Natural killer cell (primary cell): ENCODE measurements at regions not wholly inside any gene's neighbourhood (a gene's known extent, or its start where the extent isn't known, plus 50 kb on each side); places are given as distances from the start of the nearest gene placed in this dataset.
"Not testable (repeated sequence)": the region's sequence is repeated elsewhere in the genome, so short reads cannot be mapped to it uniquely, and the experiment has no call there.

Source experiments
- ATAC-seq, 3 donors: fragments of 150-1000 bp in 2 of 3; fragments of 200-7000 bp in 1 of 3; cut with Tn5 transposase; 1 replicate in 1 of 3; 2 replicates in 2 of 3; pipeline ENCODE4 v1.10.0; 2021; ENCODE audit warnings: mild to moderate bottlenecking in 2 of 3, moderate library complexity in 2 of 3
- DNase-seq, 2 donors: peaks; one replicate each; pipeline versions ENCODE4 v3.0.0 to v3.0.0-alpha.2; 2013 to 2021; ENCODE audit warnings: mixed read lengths in 1 of 2
- H3K27ac ChIP-seq: one replicate; pipeline ENCODE4 v1.5.1; 2013; ENCODE audit warnings: mild to moderate bottlenecking, low read length
- H3K27me3 ChIP-seq: one replicate; pipeline ENCODE4 v1.6.1; 2013; ENCODE audit warnings: low read length; ENCODE audit not compliant: control insufficient read depth, insufficient read depth
- H3K36me3 ChIP-seq: one replicate; pipeline ENCODE4 v1.6.1; 2013; ENCODE audit warnings: low read length; ENCODE audit not compliant: control insufficient read depth, insufficient read depth
- H3K4me1 ChIP-seq: one replicate; pipeline ENCODE4 v1.6.1; 2013; ENCODE audit warnings: low read length; ENCODE audit not compliant: control insufficient read depth, insufficient read depth
- H3K4me3 ChIP-seq: one replicate; pipeline ENCODE4 v1.5.1; 2013; ENCODE audit warnings: low read length
- H3K9me3 ChIP-seq: one replicate; pipeline ENCODE4 v1.6.1; 2013; ENCODE audit warnings: low read length; ENCODE audit not compliant: control insufficient read depth, insufficient read depth
- H3K27ac Mint-ChIP-seq, 2 donors: one replicate each; pipeline ENCODE4 v1.8.0; 2022; ENCODE audit warnings: mild to moderate bottlenecking in 2 of 2, mixed read lengths in 2 of 2, moderate library complexity in 1 of 2
- H3K27me3 Mint-ChIP-seq, 2 donors: one replicate each; pipeline ENCODE4 v1.8.0; 2022; ENCODE audit warnings: low read depth in 2 of 2, mixed read lengths in 2 of 2
- H3K36me3 Mint-ChIP-seq: one replicate; pipeline ENCODE4 v1.8.0; 2022; ENCODE audit warnings: mixed read lengths
- H3K4me1 Mint-ChIP-seq, 2 donors: one replicate each; pipeline ENCODE4 v1.8.0; 2022; ENCODE audit warnings: mixed read lengths in 2 of 2
- H3K4me3 Mint-ChIP-seq: one replicate; pipeline ENCODE4 v1.8.0; 2022; ENCODE audit warnings: mild to moderate bottlenecking, moderate library complexity, mixed read lengths
- H3K9me3 Mint-ChIP-seq, 2 donors: one replicate each; pipeline ENCODE4 v1.8.0; 2022; ENCODE audit warnings: mixed read lengths in 2 of 2
- WGBS: methylation state at CpG from one replicate; pipeline ENCODE4 v1.1.7; 2013; ENCODE audit warnings: missing lambda C conversion rate; ENCODE audit not compliant: insufficient coverage; 5-methylcytosine and 5-hydroxymethylcytosine counted together
- intact Hi-C: fragments of 100-400 bp; cut with micrococcal nuclease; formaldehyde crosslinking; loops from one replicate; pipeline ENCODE4 v1.14.2; 2022
- TF ChIP-seq, protein P1 (sequence below): fragments of 200-600 bp; IDR thresholded peaks from one replicate; pipeline ENCODE4 v1.8.0; 2022; ENCODE audit warnings: antibody characterized with exemption

DNA sequence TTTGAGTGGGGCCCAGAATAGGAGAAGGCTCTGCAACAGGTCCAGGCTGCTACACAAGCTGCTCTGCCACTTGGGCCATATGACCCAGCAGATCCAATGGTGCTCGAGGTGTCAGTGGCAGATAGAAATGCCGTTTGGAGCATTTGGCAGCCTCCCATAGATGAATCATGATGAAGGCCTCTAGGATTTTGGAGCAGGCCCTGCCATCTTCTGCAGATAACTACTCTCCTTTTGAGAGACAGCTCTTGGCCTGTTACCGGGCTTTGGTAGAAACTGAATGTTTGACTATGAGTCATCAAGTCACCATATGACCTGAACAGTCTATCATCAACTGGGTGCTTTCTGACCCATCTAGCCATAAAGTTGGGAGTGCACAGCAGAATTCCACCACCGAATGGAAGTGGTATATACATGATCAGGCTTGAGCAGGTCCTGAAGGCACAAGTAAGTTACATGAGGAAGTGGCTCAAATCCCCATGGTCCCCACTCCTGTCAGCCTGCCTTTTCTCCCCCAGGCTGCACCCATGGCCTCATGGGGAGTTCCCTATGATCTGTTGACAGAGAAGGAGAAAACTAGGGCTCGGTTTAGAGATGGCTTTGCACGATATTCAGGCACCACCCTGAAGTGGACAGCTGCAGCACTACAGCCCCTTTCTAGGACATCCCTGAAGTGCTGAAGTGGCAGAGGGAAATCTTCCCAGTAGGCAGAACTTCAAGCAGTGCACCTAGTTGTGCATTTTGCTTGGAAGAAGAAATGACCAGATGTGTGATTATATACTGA lies 971.4 kb downstream of the MCTP2 start:
- Mint-ChIP-seq H3K27me3 (peaks cover 3 to 7% of the 10 kb centered on the region in 2 donors), H3K27ac (no peak overlapping the region), H3K36me3 (no peaks in the 10 kb centered on the region), H3K4me1 (no peaks in the 10 kb centered on the region), H3K9me3 (peaks cover 2 to 10% of the 10 kb centered on the region in 2 donors), H3K4me3 (no peak overlapping the region)
- no peaks in the 10 kb centered on the region for H3K36me3 ChIP-seq
- H3K9me3 ChIP-seq: no peaks in the 10 kb centered on the region
- H3K4me1 ChIP-seq: no peaks in the 10 kb centered on the region
- no peaks in the 10 kb centered on the region for H3K27me3 ChIP-seq
- DNase-seq (no peak), ATAC-seq (no peak)
- 85% methylated on average over 6 of the region's 6 CpGs for WGBS
- H3K4me3 ChIP-seq: no peak overlapping the region
- intact Hi-C loops: no loop called here
- no peak overlapping the region for H3K27ac ChIP-seq
- TF ChIP-seq, protein P1, sequence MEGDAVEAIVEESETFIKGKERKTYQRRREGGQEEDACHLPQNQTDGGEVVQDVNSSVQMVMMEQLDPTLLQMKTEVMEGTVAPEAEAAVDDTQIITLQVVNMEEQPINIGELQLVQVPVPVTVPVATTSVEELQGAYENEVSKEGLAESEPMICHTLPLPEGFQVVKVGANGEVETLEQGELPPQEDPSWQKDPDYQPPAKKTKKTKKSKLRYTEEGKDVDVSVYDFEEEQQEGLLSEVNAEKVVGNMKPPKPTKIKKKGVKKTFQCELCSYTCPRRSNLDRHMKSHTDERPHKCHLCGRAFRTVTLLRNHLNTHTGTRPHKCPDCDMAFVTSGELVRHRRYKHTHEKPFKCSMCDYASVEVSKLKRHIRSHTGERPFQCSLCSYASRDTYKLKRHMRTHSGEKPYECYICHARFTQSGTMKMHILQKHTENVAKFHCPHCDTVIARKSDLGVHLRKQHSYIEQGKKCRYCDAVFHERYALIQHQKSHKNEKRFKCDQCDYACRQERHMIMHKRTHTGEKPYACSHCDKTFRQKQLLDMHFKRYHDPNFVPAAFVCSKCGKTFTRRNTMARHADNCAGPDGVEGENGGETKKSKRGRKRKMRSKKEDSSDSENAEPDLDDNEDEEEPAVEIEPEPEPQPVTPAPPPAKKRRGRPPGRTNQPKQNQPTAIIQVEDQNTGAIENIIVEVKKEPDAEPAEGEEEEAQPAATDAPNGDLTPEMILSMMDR: no peak

DNA sequence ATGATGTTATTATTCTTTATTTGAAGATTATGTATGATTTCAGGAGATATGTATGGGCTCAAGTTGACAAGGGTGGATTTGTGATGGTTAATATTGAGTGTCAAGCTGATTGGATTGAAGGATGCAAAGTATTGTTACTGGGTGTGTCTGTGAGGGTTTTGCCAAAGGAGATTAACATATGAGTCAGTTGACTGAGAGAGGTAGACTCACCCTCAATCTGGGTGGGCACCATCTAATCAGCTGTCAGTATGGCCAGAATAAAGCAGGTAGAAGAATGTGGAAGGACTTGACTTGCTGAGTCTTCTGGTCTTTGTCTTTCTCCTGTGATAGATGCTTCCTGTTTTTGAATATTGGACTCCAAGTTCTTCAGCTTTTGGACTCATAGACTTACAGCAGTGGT lies 973.7 kb downstream of the MCTP2 start:
- Mint-ChIP-seq H3K4me1 (no peaks in the 10 kb centered on the region), H3K27ac (no peak overlapping the region), H3K27me3 (peaks cover 0 to 7% of the 10 kb centered on the region in 2 donors), H3K36me3 (no peaks in the 10 kb centered on the region), H3K9me3 (peaks cover 2 to 9% of the 10 kb centered on the region in 2 donors), H3K4me3 (no peak overlapping the region)
- ATAC-seq (no peak), DNase-seq (no peak)
- Histone ChIP-seq H3K27me3 (no peaks in the 10 kb centered on the region), H3K9me3 (no peaks in the 10 kb centered on the region), H3K4me3 (no peak overlapping the region), H3K27ac (no peak overlapping the region), H3K36me3 (no peaks in the 10 kb centered on the region), H3K4me1 (no peaks in the 10 kb centered on the region)
- TF ChIP-seq, protein P1: no peak
- intact Hi-C loops: no loop called here

DNA sequence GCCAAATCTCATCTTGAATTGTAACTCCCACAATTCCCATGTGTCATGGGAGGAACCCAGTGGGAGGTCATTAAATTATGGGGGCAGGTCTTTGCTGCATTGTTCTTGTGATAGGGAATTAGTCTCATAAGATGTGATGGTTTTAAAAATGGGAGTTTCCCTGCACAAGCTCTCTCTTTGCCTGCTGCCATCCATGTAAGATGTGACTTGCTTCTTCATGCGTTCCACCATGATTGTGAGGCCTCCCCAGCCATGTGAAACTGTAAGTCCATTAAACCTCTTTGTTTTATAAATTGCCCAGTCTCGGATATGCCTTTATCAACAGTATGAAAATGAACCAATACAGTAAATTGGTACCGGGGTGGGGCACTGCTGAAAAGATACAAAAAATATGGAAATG lies 974.5 kb downstream of the MCTP2 start:
- H3K9me3 Mint-ChIP-seq, H3K4me3 Mint-ChIP-seq, H3K27ac ChIP-seq, H3K27me3 ChIP-seq, H3K4me3 ChIP-seq, intact Hi-C loops, H3K4me1 ChIP-seq, H3K27ac Mint-ChIP-seq, H3K36me3 Mint-ChIP-seq, H3K9me3 ChIP-seq, H3K4me1 Mint-ChIP-seq, H3K36me3 ChIP-seq, ATAC-seq, DNase-seq: not testable (repeated sequence)
- WGBS: 91% methylated on average over 3 of the region's 3 CpGs
- H3K27me3 Mint-ChIP-seq: peaks cover 0 to 14% of the 10 kb centered on the region in 2 donors

DNA sequence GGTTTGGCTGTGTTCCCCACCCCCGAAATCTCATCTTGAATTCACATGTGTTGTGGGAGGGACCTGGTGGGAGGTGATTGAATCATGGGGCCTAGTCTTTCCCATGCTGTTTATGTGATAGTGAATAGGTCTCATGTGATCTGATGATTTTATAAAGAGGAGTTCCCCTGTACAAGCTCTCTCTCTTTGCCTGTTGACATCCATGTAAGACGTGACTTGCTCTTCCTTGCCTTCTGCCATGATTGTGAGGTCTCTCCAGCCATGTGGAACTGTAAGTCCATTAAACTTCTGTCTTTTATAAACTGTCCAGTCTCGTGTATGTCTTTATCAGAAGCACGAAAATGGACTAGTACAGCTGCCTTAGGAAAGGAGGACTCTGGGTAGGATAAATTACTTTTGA lies 976.7 kb downstream of the MCTP2 start:
- Histone ChIP-seq H3K27me3 (no peaks in the 10 kb centered on the region), H3K4me3 (no peak overlapping the region), H3K4me1 (no peaks in the 10 kb centered on the region), H3K36me3 (no peaks in the 10 kb centered on the region), H3K9me3 (no peaks in the 10 kb centered on the region), H3K27ac (no peak overlapping the region)
- intact Hi-C loops: no loop called here
- DNase-seq: no peak
- Mint-ChIP-seq H3K4me1 (no peaks in the 10 kb centered on the region), H3K27ac (no peak overlapping the region), H3K36me3 (no peaks in the 10 kb centered on the region), H3K4me3 (no peak overlapping the region), H3K27me3 (peaks cover 0 to 14% of the 10 kb centered on the region in 2 donors), H3K9me3 (peaks cover 0 to 7% of the 10 kb centered on the region in 2 donors)
- TF ChIP-seq, protein P1: no peak
- ATAC-seq: no peak
- 85% methylated on average over 4 of the region's 4 CpGs for WGBS
